WTC11 (cell line): ENCODE measurements at regions not wholly inside any gene's neighbourhood (a gene's known extent, or its start where the extent isn't known, plus 50 kb on each side); places are given as distances from the start of the nearest gene placed in this dataset.

ENCODE experiments used
- ATAC-seq: fragments of 200-7000 bp; cut with Tn5 transposase; 2 replicates; pipeline ENCODE4 v1.10.0; 2021; ENCODE audit warnings: mild to moderate bottlenecking, moderate library complexity
- CTCF ChIA-PET: fragments of 300-600 bp; sonication (Branson Sonifier 250); formaldehyde crosslinking; loops from one replicate; lab custom pipeline; 2021; ENCODE audit warnings: antibody characterized with exemption; lab: Charles Lee
- POLR2A ChIA-PET: fragments of 350-600 bp; sonication (Branson Sonifier 250); formaldehyde crosslinking; loops from one replicate; lab custom pipeline; 2021; ENCODE audit warnings: antibody characterized with exemption; lab: Charles Lee
- DNase-seq: peaks from one replicate; pipeline ENCODE4 v3.0.0; 2021; ENCODE audit warnings: low spot score
- H3K27ac Mint-ChIP-seq: 2 replicates; pipeline ENCODE4 v1.8.0; 2021; ENCODE audit warnings: mixed read lengths
- H3K27me3 Mint-ChIP-seq: 2 replicates; pipeline ENCODE4 v1.8.0; 2021; ENCODE audit warnings: low read depth, mild to moderate bottlenecking, moderate library complexity, mixed read lengths
- H3K36me3 Mint-ChIP-seq: 2 replicates; pipeline ENCODE4 v1.8.0; 2021; ENCODE audit warnings: mixed read lengths
- H3K4me1 Mint-ChIP-seq: 2 replicates; pipeline ENCODE4 v1.8.0; 2022; ENCODE audit warnings: mixed read lengths
- H3K4me3 Mint-ChIP-seq: 2 replicates; pipeline ENCODE4 v1.8.0; 2021; ENCODE audit warnings: mild to moderate bottlenecking, moderate library complexity, mixed read lengths
- H3K9me3 Mint-ChIP-seq: 2 replicates; pipeline ENCODE4 v1.8.0; 2021; ENCODE audit warnings: mixed read lengths
- CBFB ChIP-seq: sonication (generic); formaldehyde crosslinking; IDR thresholded peaks from 2 replicates; pipeline ENCODE4 v1.8.1; 2022; ENCODE audit warnings: mild to moderate bottlenecking, low read depth, missing genetic modification reagents
- ELF4 ChIP-seq: sonication (generic); formaldehyde crosslinking; IDR thresholded peaks from 2 replicates; pipeline ENCODE4 v1.8.1; 2022; ENCODE audit warnings: low read depth, mild to moderate bottlenecking, moderate library complexity, missing genetic modification reagents
- EMX1 ChIP-seq: fragments of 250-450 bp; sonication (Bioruptor Pico); IDR thresholded peaks from 2 replicates; pipeline ENCODE4 v1.8.0; 2021; ENCODE audit warnings: mild to moderate bottlenecking
- JUN ChIP-seq: sonication (generic); formaldehyde crosslinking; IDR thresholded peaks from 2 replicates; pipeline ENCODE4 v1.8.0; 2023; ENCODE audit warnings: mild to moderate bottlenecking, missing genetic modification reagents
- KAT7 ChIP-seq: sonication (generic); formaldehyde crosslinking; IDR thresholded peaks from 2 replicates; pipeline ENCODE4 v1.8.1; 2023; ENCODE audit warnings: missing genetic modification reagents, mild to moderate bottlenecking, borderline replicate concordance
- NFE2L1 ChIP-seq: sonication (generic); formaldehyde crosslinking; IDR thresholded peaks from 2 replicates; pipeline ENCODE4 v1.8.1; 2023; ENCODE audit warnings: missing genetic modification reagents
- RELA ChIP-seq: sonication (generic); formaldehyde crosslinking; IDR thresholded peaks from 2 replicates; pipeline ENCODE4 v1.8.1; 2022; ENCODE audit warnings: missing genetic modification reagents, mild to moderate bottlenecking, borderline replicate concordance
- ZNF232 ChIP-seq: sonication (generic); formaldehyde crosslinking; IDR thresholded peaks from 2 replicates; pipeline ENCODE4 v1.8.0; 2022; ENCODE audit warnings: mild to moderate bottlenecking, missing genetic modification reagents
- ZNF317 ChIP-seq: sonication (generic); formaldehyde crosslinking; IDR thresholded peaks from 2 replicates; pipeline ENCODE4 v1.8.1; 2023; ENCODE audit warnings: low read depth, mild to moderate bottlenecking, moderate library complexity, missing genetic modification reagents, borderline replicate concordance
- TF ChIP-seq, protein P1 (sequence below): fragments of 200-600 bp; IDR thresholded peaks from 2 replicates; pipeline ENCODE4 v1.8.0; 2022; ENCODE audit warnings: antibody characterized with exemption
- TF ChIP-seq, protein P2 (sequence below): sonication (generic); formaldehyde crosslinking; IDR thresholded peaks from 2 replicates; pipeline ENCODE4 v1.8.1; 2023; ENCODE audit warnings: mild to moderate bottlenecking, missing genetic modification reagents
- TF ChIP-seq, protein P3 (sequence below): fragments of 250-450 bp; sonication (Bioruptor Pico); IDR thresholded peaks from 2 replicates; pipeline ENCODE4 v1.9.0; 2021; ENCODE audit warnings: mild to moderate bottlenecking, borderline replicate concordance
- TF ChIP-seq, protein P4 (sequence below): sonication (generic); formaldehyde crosslinking; IDR thresholded peaks from 2 replicates; pipeline ENCODE4 v1.8.0; 2022; ENCODE audit warnings: mild to moderate bottlenecking, missing genetic modification reagents
- TF ChIP-seq, protein P5 (sequence below): sonication (generic); formaldehyde crosslinking; IDR thresholded peaks from 2 replicates; pipeline ENCODE4 v1.8.1; 2022; ENCODE audit warnings: mild to moderate bottlenecking, missing genetic modification reagents, moderate library complexity, borderline replicate concordance

DNA sequence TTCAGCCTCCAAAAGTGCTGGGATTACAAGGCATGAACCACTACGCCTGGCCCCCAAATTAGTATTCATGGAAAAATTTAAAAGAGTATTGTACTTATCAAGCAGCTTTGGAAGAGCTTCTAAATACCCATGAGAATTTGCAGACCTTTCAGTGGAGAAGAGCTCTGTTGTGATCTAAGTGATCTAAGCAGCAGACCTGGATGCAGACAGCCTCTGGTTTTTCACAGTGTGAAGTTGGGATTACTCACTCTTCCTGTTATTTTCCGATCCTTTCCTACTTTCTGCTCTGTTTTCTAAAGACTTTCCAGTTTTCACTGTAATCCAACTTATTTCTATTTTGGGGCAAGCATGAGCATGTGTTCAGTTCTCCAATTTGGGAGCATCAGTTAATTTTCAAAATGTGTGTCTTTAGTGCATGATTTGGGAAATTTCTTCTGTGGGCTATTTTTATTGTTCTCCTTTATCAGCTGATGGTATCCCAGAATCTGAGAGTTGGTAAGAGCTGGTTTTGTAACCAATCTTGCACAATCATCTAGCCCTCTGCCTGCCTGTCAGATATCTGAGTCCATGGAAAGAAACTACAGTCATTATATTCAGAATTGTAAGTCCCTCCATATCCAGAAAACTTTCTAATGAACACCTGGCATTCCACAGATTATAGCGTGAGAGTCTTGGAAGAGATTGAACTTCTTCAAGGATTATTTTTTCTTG, 207.7 kb upstream of the DTNBP1 start:
- TF ChIP-seq, protein P1, sequence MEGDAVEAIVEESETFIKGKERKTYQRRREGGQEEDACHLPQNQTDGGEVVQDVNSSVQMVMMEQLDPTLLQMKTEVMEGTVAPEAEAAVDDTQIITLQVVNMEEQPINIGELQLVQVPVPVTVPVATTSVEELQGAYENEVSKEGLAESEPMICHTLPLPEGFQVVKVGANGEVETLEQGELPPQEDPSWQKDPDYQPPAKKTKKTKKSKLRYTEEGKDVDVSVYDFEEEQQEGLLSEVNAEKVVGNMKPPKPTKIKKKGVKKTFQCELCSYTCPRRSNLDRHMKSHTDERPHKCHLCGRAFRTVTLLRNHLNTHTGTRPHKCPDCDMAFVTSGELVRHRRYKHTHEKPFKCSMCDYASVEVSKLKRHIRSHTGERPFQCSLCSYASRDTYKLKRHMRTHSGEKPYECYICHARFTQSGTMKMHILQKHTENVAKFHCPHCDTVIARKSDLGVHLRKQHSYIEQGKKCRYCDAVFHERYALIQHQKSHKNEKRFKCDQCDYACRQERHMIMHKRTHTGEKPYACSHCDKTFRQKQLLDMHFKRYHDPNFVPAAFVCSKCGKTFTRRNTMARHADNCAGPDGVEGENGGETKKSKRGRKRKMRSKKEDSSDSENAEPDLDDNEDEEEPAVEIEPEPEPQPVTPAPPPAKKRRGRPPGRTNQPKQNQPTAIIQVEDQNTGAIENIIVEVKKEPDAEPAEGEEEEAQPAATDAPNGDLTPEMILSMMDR, result no peak
- TF ChIP-seq EMX1 (CRISPR knock-in tag) (no peak), ZNF232 (no peak), RELA (CRISPR knock-in tag) (no peak)
- TF ChIP-seq, protein P2, sequence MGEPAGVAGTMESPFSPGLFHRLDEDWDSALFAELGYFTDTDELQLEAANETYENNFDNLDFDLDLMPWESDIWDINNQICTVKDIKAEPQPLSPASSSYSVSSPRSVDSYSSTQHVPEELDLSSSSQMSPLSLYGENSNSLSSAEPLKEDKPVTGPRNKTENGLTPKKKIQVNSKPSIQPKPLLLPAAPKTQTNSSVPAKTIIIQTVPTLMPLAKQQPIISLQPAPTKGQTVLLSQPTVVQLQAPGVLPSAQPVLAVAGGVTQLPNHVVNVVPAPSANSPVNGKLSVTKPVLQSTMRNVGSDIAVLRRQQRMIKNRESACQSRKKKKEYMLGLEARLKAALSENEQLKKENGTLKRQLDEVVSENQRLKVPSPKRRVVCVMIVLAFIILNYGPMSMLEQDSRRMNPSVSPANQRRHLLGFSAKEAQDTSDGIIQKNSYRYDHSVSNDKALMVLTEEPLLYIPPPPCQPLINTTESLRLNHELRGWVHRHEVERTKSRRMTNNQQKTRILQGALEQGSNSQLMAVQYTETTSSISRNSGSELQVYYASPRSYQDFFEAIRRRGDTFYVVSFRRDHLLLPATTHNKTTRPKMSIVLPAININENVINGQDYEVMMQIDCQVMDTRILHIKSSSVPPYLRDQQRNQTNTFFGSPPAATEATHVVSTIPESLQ, result no peak
- TF ChIP-seq, protein P3, sequence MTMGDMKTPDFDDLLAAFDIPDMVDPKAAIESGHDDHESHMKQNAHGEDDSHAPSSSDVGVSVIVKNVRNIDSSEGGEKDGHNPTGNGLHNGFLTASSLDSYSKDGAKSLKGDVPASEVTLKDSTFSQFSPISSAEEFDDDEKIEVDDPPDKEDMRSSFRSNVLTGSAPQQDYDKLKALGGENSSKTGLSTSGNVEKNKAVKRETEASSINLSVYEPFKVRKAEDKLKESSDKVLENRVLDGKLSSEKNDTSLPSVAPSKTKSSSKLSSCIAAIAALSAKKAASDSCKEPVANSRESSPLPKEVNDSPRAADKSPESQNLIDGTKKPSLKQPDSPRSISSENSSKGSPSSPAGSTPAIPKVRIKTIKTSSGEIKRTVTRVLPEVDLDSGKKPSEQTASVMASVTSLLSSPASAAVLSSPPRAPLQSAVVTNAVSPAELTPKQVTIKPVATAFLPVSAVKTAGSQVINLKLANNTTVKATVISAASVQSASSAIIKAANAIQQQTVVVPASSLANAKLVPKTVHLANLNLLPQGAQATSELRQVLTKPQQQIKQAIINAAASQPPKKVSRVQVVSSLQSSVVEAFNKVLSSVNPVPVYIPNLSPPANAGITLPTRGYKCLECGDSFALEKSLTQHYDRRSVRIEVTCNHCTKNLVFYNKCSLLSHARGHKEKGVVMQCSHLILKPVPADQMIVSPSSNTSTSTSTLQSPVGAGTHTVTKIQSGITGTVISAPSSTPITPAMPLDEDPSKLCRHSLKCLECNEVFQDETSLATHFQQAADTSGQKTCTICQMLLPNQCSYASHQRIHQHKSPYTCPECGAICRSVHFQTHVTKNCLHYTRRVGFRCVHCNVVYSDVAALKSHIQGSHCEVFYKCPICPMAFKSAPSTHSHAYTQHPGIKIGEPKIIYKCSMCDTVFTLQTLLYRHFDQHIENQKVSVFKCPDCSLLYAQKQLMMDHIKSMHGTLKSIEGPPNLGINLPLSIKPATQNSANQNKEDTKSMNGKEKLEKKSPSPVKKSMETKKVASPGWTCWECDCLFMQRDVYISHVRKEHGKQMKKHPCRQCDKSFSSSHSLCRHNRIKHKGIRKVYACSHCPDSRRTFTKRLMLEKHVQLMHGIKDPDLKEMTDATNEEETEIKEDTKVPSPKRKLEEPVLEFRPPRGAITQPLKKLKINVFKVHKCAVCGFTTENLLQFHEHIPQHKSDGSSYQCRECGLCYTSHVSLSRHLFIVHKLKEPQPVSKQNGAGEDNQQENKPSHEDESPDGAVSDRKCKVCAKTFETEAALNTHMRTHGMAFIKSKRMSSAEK (CRISPR knock-in tag), result no peak
- TF ChIP-seq, protein P4, sequence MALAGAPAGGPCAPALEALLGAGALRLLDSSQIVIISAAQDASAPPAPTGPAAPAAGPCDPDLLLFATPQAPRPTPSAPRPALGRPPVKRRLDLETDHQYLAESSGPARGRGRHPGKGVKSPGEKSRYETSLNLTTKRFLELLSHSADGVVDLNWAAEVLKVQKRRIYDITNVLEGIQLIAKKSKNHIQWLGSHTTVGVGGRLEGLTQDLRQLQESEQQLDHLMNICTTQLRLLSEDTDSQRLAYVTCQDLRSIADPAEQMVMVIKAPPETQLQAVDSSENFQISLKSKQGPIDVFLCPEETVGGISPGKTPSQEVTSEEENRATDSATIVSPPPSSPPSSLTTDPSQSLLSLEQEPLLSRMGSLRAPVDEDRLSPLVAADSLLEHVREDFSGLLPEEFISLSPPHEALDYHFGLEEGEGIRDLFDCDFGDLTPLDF (CRISPR knock-in tag), result no peak

DNA sequence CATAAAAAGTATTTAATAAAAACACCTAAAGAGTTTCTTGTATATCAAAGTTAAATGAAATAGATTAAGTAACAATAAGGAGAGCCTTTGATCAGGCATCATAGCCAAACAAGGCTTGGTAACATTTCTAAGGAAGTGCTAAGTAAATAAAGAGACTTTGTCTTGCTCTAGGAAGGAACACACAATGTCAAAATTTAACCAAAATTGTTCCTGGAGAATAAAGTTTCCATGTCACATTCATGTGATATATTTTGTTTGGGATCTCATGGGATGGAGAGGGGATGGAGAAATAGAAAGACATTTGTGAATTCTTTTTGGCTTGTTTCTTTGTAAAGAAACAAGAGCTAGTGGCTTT, 201.9 kb upstream of the DTNBP1 start:
- Mint-ChIP-seq H3K9me3 (no peaks in the 10 kb centered on the region), H3K27me3 (no peaks in the 10 kb centered on the region), H3K4me1 (0 out of 2 replicates have a peak, but pooled peaks cover 8% of the 10 kb centered on the region), H3K36me3 (no peaks in the 10 kb centered on the region), H3K4me3 (no peak overlapping the region), H3K27ac (no peak overlapping the region)
- CTCF ChIA-PET, result no interaction called here
- ATAC-seq (no peak), DNase-seq (no peak)
- POLR2A ChIA-PET, result no interaction called here
- TF ChIP-seq KAT7 (CRISPR knock-in tag) (no peak), CBFB (no peak), NFE2L1 (CRISPR knock-in tag) (no peak), ELF4 (CRISPR knock-in tag) (no peak), ZNF317 (CRISPR knock-in tag) (no peak), JUN (no peak)
- TF ChIP-seq, protein P5, sequence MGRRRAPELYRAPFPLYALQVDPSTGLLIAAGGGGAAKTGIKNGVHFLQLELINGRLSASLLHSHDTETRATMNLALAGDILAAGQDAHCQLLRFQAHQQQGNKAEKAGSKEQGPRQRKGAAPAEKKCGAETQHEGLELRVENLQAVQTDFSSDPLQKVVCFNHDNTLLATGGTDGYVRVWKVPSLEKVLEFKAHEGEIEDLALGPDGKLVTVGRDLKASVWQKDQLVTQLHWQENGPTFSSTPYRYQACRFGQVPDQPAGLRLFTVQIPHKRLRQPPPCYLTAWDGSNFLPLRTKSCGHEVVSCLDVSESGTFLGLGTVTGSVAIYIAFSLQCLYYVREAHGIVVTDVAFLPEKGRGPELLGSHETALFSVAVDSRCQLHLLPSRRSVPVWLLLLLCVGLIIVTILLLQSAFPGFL (CRISPR knock-in tag), result no peak

More for the DNA sequence above, 207.7 kb upstream of the DTNBP1 start:
- H3K27ac Mint-ChIP-seq, result no peak overlapping the region; the same call in 1 of the 2 replicates
- no peaks in the 10 kb centered on the region for H3K27me3 Mint-ChIP-seq
- no peak overlapping the region for H3K4me3 Mint-ChIP-seq
- ChIA-PET CTCF (interaction anchor here (1.0 kb wide), 1 partner anchor 179 kb away, joined by 3 read pairs; no protein-coding TSS in a partner anchor), POLR2A (no interaction called here)
- ATAC-seq, result no peak
- DNase-seq, result no peak
- no peaks in the 10 kb centered on the region for H3K9me3 Mint-ChIP-seq
- peaks cover 22% of the 10 kb centered on the region for H3K4me1 Mint-ChIP-seq
- H3K36me3 Mint-ChIP-seq, result no peaks in the 10 kb centered on the region
